Heart left ventricle (tissue), 16 donors: ENCODE measurements at regions not wholly inside any gene's neighbourhood (a gene's known extent, or its start where the extent isn't known, plus 50 kb on each side); places are given as distances from the start of the nearest gene placed in this dataset.

Experiments
- ATAC-seq, 4 donors: fragments of 200-7000 bp; cut with Tn5 transposase; one replicate each; pipeline ENCODE4 v1.9.1; 2020 to 2022; ENCODE audit warnings: moderate library complexity in 4 of 4, mild to moderate bottlenecking in 3 of 4, moderate number of reproducible peaks in 1 of 4
- DNase-seq, 5 donors: peaks; one replicate each; pipeline ENCODE4 v3.0.0-alpha.2; 2020
- H3K27ac ChIP-seq, 12 donors: fragments of 200-600 bp; sonication (generic) in 4 of 12; one replicate each; pipeline versions ENCODE4 v1.5.0 to v1.8.0; 2016 to 2022; ENCODE audit warnings: mild to moderate bottlenecking in 2 of 12
- H3K27me3 ChIP-seq, 9 donors: fragments of 200-600 bp; sonication (generic) in 2 of 9; one replicate each; pipeline versions ENCODE4 v1.5.1 to v1.8.0; 2016 to 2022; ENCODE audit warnings: mild to moderate bottlenecking in 3 of 9
- H3K36me3 ChIP-seq, 9 donors: fragments of 200-600 bp; sonication (generic) in 2 of 9; one replicate each; pipeline versions ENCODE4 v1.5.0 to v1.8.0; 2018 to 2022; ENCODE audit warnings: mild to moderate bottlenecking in 2 of 9
- H3K4me1 ChIP-seq, 12 donors: fragments of 200-600 bp; sonication (generic) in 4 of 12; one replicate each; pipeline versions ENCODE4 v1.5.0 to v1.8.0; 2016 to 2022; ENCODE audit warnings: mild to moderate bottlenecking in 3 of 12
- H3K4me3 ChIP-seq, 12 donors: fragments of 200-600 bp; sonication (generic) in 4 of 12; one replicate each; pipeline versions ENCODE4 v1.5.0 to v1.8.0; 2017 to 2022; ENCODE audit warnings: mild to moderate bottlenecking in 9 of 12, moderate library complexity in 4 of 12
- H3K9me3 ChIP-seq, 12 donors: fragments of 200-600 bp; sonication (generic) in 4 of 12; one replicate each; pipeline versions ENCODE4 v1.5.0 to v1.8.0; 2016 to 2022; ENCODE audit warnings: mild to moderate bottlenecking in 1 of 12
- POLR2A ChIP-seq, 2 donors: fragments of 450-650 bp; IDR thresholded peaks; one replicate each; pipeline ENCODE4 v1.6.1; 2017; ENCODE audit warnings: antibody characterized with exemption in 2 of 2, mild to moderate bottlenecking in 2 of 2, moderate library complexity in 2 of 2
- WGBS, 4 donors: extraction: QIAGEN DNeasy Blood & Tissue Kit in 2 of 4; methylation state at CpG; one replicate each; pipeline versions ENCODE4 v1.1.5 to v1.1.7; 2013 to 2018; 5-methylcytosine and 5-hydroxymethylcytosine counted together
- intact Hi-C, 10 donors: fragments of 100-400 bp; cut with DNase I; formaldehyde crosslinking; loops; one replicate each; pipeline versions ENCODE4 v1.11.1 to v1.14.2; 2022
- TF ChIP-seq, protein P1 (sequence below), 12 donors: fragments of 200-600 bp; sonication (generic) in 4 of 12; IDR thresholded peaks; one replicate each; pipeline versions ENCODE4 v1.5.0 to v1.8.0; 2018 to 2022; ENCODE audit warnings: antibody characterized with exemption in 12 of 12, mild to moderate bottlenecking in 5 of 12
- donor health status: ischemic (EF 13 %, LVEDD 7.1; RV severe dilation, severe dysfunction).
- donor health status: healthy with polysubstance abuse.
- donor health status: DM: no; HTN: yes; CAD: no.
- donor health status: DM: no; HTN: no; CAD: no.
- donor health status: ischemic (EF 25% LVEDD 6.9; RV normal size, moderate dysfunction).
- donor health status: ischemic (EF 25% LVEDD 5.7; RV mildly dilated, moderate dysfunction).
- donor health status: healthy.
- donor health status: DM: yes; HTN: yes; CAD: no.
- donor health status: ischemic (EF 35%, LVEDD 5.7; RV mildly dilated, moderate dysfunction).
- donor health status: nonischemic (EF 11% LVEDD 7.7; RV severe dilation, severe dysfunction).
- donor health status: DM: yes; HTN: yes; CAD: no.
- donor health status: PGD.
- donor health status: ischemic (EF 29% LVEDD 5.4; RV normal size, mild dysfunction).
- donor health status: nonischemic (EF 23%, LVEDD 6.1; RV moderate dilation, normal function).

DNA sequence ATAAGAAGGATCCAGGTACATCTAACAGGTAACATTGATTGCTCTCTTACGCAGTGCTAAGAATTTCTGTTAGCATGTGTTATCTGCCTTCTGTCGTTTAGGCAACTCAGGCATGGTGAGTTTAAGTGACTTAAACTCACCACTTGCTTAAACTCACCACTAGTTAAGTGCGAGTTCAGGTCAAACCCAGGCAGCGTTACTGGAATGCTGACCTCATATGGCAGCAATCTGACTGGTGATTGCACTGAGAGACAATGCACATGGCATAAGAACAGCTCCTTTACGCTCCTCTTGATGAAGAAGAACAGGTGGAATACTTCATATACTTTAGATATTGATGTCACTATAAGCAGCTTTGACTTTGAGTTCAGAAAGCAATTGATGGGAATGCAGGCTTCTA is 954.1 kb downstream of the SOCS6 start:
- Histone ChIP-seq H3K27ac (no peak overlapping the region), H3K4me3 (no peak overlapping the region), H3K4me1 (no peaks in the 10 kb centered on the region), H3K36me3 (no peaks in the 10 kb centered on the region), H3K27me3 (no peaks in the 10 kb centered on the region), H3K9me3 (no peaks in the 10 kb centered on the region)
- TF ChIP-seq, protein P1, sequence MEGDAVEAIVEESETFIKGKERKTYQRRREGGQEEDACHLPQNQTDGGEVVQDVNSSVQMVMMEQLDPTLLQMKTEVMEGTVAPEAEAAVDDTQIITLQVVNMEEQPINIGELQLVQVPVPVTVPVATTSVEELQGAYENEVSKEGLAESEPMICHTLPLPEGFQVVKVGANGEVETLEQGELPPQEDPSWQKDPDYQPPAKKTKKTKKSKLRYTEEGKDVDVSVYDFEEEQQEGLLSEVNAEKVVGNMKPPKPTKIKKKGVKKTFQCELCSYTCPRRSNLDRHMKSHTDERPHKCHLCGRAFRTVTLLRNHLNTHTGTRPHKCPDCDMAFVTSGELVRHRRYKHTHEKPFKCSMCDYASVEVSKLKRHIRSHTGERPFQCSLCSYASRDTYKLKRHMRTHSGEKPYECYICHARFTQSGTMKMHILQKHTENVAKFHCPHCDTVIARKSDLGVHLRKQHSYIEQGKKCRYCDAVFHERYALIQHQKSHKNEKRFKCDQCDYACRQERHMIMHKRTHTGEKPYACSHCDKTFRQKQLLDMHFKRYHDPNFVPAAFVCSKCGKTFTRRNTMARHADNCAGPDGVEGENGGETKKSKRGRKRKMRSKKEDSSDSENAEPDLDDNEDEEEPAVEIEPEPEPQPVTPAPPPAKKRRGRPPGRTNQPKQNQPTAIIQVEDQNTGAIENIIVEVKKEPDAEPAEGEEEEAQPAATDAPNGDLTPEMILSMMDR (IDR thresholded peaks at IDR 0.05): no peak
- no peak for TF ChIP-seq POLR2A (IDR thresholded peaks at IDR 0.05)
- WGBS, 4 donors: 40 to 52% (median 45%) methylated on average over 5 of the region's 5 CpGs
- ATAC-seq (no peak), DNase-seq (no peak)
- intact Hi-C loops: no loop called here

DNA sequence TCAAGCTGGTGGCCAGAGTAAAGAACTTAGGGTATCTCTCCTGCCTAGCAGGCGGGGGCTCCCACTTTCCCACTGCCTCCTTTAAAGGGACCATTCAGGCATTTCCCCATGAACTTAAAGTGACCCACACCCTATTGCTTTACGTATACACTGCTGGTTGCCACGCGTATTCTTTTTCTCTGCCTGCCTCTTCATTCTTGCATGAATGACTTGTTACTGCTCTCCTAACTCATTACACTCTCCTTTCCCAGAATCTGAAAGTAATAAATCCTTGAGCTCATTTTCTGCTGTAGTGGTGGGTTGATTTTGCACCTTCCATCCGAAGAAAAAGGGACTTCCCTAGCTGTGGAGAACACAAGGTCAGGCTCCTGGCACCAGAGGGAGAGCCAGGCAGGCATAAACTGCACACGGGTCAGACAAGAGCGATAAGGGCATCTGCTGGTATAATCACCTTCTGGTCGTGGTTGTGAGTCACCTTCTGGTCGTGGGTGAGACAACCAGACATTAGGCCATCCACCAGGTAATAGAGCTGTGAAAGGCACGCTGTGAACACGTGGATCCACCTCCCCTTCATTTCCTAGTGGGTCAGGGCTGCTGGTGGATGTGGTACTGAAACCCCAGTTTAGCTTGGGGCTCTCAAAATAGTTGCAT is 950.3 kb downstream of the SOCS6 start:
- no peak for ATAC-seq
- no peak for TF ChIP-seq POLR2A (IDR thresholded peaks at IDR 0.05)
- TF ChIP-seq, protein P1 (IDR thresholded peaks at IDR 0.05): no peak
- Histone ChIP-seq H3K27me3 (no peaks in the 10 kb centered on the region), H3K9me3 (no peaks in the 10 kb centered on the region), H3K4me3 (no peak overlapping the region), H3K36me3 (no peaks in the 10 kb centered on the region), H3K27ac (no peak overlapping the region), H3K4me1 (no peaks in the 10 kb centered on the region)
- intact Hi-C loops: no loop called here
- no peak for DNase-seq
- WGBS, 4 donors: 70 to 74% (median 71%) methylated on average over 11 of the region's 11 CpGs

DNA sequence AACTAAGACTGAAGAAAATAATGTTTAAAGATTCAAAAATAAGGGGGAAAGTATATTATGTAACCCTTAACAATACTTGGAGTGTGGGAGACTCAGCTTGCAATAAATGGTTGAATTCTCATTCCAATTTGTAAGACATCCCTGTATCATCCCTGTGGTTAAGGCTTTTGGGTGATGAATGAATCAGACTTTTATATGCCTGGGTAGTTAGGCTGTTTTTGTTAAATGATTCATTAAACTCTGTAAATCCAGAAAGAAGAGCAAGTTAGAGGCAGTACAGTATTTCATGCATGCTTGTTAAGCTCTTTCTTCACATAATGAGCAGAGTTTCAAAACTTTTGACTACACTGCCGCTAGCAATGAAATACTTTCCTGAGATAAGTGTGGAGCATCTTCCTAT is 948.8 kb downstream of the SOCS6 start:
- H3K4me1 ChIP-seq: no peaks in the 10 kb centered on the region
- no peaks in the 10 kb centered on the region for H3K27me3 ChIP-seq
- no peak for TF ChIP-seq POLR2A (IDR thresholded peaks at IDR 0.05)
- TF ChIP-seq, protein P1 (IDR thresholded peaks at IDR 0.05): no peak
- DNase-seq: no peak
- H3K27ac ChIP-seq: no peak overlapping the region
- intact Hi-C loops: no loop called here
- WGBS, 4 donors: 68 to 84% (median 75%) methylated on average over 1 of the region's 1 CpG
- H3K36me3 ChIP-seq: no peaks in the 10 kb centered on the region
- no peaks in the 10 kb centered on the region for H3K9me3 ChIP-seq
- no peak overlapping the region for H3K4me3 ChIP-seq
- ATAC-seq: no peak

DNA sequence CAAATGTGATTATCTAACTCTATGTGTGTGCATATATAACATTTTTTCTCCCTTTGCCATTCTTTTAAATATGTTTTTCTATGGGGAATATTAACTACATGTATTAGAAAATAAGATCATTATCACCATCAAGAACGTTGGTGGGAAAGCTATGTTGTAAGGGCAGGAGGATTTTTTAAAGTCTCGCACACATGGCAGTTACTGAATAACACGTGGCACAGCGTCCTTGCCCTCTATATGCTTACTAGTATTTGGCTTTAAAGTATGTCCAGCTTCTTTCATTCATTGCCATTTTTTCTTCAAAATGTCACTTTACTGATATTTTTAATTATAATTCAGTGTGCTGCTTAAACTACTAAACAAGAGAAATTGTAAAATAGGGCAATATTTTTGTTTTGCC is 944.3 kb downstream of the SOCS6 start:
- Histone ChIP-seq H3K4me3 (no peak overlapping the region), H3K9me3 (no peaks in the 10 kb centered on the region), H3K4me1 (no peaks in the 10 kb centered on the region), H3K27me3 (no peaks in the 10 kb centered on the region), H3K27ac (no peak overlapping the region), H3K36me3 (no peaks in the 10 kb centered on the region)
- DNase-seq (no peak), ATAC-seq (no peak)
- intact Hi-C loops: no loop called here
- TF ChIP-seq POLR2A (IDR thresholded peaks at IDR 0.05): no peak
- TF ChIP-seq, protein P1 (IDR thresholded peaks at IDR 0.05): no peak
- WGBS, 4 donors: 73 to 76% (median 74%) methylated on average over 4 of the region's 4 CpGs
